Upper lobe of right lung (tissue), 1 donor: ENCODE measurements at regions not wholly inside any gene's neighbourhood (a gene's known extent, or its start where the extent isn't known, plus 50 kb on each side); places are given as distances from the start of the nearest gene placed in this dataset.

Experiments used
- ATAC-seq: fragments of 200-7000 bp; cut with Tn5 transposase; one replicate; pipeline ENCODE4 v1.9.1; 2020; ENCODE audit warnings: mild to moderate bottlenecking, moderate library complexity
- DNase-seq: peaks from one replicate; pipeline ENCODE4 v3.0.0-alpha.2; 2020
- H3K27ac ChIP-seq: fragments of 200-600 bp; one replicate; pipeline ENCODE4 v1.8.0; 2022
- H3K27me3 ChIP-seq: fragments of 200-600 bp; one replicate; pipeline ENCODE4 v1.8.0; 2022; ENCODE audit warnings: mild to moderate bottlenecking
- H3K36me3 ChIP-seq: fragments of 200-600 bp; one replicate; pipeline ENCODE4 v1.8.0; 2022
- H3K4me1 ChIP-seq: fragments of 200-600 bp; one replicate; pipeline ENCODE4 v1.8.0; 2022
- H3K4me3 ChIP-seq: fragments of 200-600 bp; one replicate; pipeline ENCODE4 v1.8.0; 2022; ENCODE audit warnings: mild to moderate bottlenecking
- H3K9me3 ChIP-seq: fragments of 200-600 bp; one replicate; pipeline ENCODE4 v1.8.0; 2022
- intact Hi-C: fragments of 100-400 bp; cut with DNase I; formaldehyde crosslinking; loops from one replicate; pipeline ENCODE4 v1.11.0; 2022
- TF ChIP-seq, protein P1 (sequence below): fragments of 200-600 bp; IDR thresholded peaks from one replicate; pipeline ENCODE4 v1.8.0; 2022; ENCODE audit warnings: antibody characterized with exemption
- donor health status: DM: no; HTN: yes; CAD: no; lungs with severe emphysema.

GRCh38 chr7:46819819-46820218 is 762.1 kb downstream of the TNS3 start:
- TF ChIP-seq, protein P1, sequence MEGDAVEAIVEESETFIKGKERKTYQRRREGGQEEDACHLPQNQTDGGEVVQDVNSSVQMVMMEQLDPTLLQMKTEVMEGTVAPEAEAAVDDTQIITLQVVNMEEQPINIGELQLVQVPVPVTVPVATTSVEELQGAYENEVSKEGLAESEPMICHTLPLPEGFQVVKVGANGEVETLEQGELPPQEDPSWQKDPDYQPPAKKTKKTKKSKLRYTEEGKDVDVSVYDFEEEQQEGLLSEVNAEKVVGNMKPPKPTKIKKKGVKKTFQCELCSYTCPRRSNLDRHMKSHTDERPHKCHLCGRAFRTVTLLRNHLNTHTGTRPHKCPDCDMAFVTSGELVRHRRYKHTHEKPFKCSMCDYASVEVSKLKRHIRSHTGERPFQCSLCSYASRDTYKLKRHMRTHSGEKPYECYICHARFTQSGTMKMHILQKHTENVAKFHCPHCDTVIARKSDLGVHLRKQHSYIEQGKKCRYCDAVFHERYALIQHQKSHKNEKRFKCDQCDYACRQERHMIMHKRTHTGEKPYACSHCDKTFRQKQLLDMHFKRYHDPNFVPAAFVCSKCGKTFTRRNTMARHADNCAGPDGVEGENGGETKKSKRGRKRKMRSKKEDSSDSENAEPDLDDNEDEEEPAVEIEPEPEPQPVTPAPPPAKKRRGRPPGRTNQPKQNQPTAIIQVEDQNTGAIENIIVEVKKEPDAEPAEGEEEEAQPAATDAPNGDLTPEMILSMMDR, result no peak
- ATAC-seq (no peak), DNase-seq (no peak)
- intact Hi-C loops, result no loop called here
- Histone ChIP-seq H3K4me3 (no peak overlapping the region), H3K4me1 (no peaks in the 10 kb centered on the region), H3K27me3 (no peaks in the 10 kb centered on the region), H3K9me3 (peaks cover 7% of the 10 kb centered on the region), H3K36me3 (no peaks in the 10 kb centered on the region), H3K27ac (no peak overlapping the region)

DNA sequence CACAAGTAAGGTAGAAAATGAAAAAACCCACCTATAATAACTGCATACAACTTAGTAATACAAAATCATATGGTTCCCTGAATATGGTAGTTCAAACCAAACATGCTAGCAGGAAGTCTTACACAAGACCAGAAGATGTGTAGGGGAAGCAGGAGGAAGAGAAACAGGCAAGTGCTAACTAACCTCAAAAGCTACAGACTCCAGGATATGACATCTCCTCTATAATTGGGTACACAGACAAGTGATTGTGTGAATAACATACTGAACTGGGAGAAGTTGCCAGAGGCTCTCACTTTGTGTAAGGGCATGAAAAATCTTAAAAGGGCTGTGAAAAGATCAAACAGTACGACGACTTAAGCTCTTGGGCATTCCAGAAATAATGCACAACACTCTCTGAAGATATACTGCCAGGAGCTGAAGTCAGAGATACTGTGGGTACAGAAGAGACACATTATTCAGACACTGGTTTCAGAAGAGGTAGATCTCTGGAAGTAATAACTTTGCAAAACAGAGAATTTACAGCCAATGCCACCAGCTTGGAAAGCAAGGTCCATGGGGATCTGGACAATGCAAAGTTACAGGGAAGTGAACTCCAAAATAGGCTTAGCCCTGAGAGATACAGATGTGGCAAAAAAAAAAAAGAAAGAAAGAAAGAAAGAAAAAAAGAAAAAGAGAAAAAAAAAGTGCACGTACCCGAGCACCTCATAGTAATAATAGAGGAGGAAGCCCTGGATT is 767.2 kb downstream of the TNS3 start:
- Histone ChIP-seq H3K9me3 (peaks cover 7% of the 10 kb centered on the region), H3K36me3 (no peaks in the 10 kb centered on the region), H3K4me1 (no peaks in the 10 kb centered on the region), H3K4me3 (no peak overlapping the region), H3K27me3 (no peaks in the 10 kb centered on the region), H3K27ac (no peak overlapping the region)
- intact Hi-C loops, result no loop called here
- no peak for DNase-seq
- no peak for ATAC-seq
- TF ChIP-seq, protein P1, result no peak

DNA sequence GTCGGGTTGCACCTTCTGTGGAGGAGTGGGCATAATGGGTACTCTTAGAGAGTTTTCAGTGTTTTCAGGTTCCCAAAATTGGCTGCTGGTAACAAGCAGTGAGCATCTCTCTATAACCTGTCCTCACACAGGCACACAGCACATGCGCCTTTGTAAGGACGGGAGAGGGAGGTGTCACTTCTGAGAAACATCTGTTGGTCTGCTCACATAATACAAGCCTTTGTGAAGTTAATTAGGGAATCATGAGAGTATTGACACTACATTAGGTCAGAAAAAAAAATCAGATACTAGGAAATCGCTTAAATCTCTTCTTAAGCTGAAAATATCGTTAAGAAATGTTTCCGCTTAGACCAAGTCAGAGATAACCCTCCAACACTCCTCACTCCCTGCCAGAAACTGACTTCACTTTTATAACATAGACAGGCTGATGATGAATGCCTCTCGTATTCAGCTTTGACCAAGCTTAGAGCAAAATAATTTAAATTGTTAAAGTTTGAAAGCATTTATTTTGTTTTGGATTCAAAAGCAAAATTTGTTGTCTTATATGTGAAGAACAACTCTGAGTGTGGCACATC is 769.7 kb downstream of the TNS3 start:
- DNase-seq (no peak), ATAC-seq (no peak)
- intact Hi-C loops, result no loop called here
- TF ChIP-seq, protein P1, result no peak
- Histone ChIP-seq H3K4me3 (no peak overlapping the region), H3K4me1 (no peaks in the 10 kb centered on the region), H3K36me3 (no peaks in the 10 kb centered on the region), H3K27ac (no peak overlapping the region), H3K27me3 (no peaks in the 10 kb centered on the region), H3K9me3 (peaks cover 7% of the 10 kb centered on the region)

DNA sequence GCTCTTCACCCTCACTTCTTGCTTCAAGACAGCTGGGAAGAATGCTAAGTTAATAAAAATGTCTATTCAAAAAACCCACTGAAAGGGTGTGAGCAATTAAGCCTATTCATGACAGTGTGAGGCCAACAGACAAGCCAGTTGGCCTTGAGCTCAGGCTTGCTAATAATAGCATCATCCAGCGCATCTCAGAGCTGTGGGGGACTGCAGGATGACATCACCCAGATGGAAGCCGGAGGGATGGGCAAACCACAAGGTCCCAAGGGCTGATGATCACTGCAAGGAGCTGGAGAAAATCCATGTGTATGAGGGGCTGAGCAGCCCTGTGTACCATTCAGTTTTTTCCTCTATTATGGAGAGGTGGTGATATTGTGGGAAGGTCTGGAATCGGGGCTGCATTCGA is 770.4 kb downstream of the TNS3 start:
- ATAC-seq (peak; percentile 19), DNase-seq (no peak)
- Histone ChIP-seq H3K4me3 (no peak overlapping the region), H3K4me1 (no peaks in the 10 kb centered on the region), H3K27ac (no peak overlapping the region), H3K36me3 (no peaks in the 10 kb centered on the region), H3K27me3 (no peaks in the 10 kb centered on the region), H3K9me3 (peaks cover 1% of the 10 kb centered on the region)
- TF ChIP-seq, protein P1, result no peak
- intact Hi-C loops, result no loop called here

DNA sequence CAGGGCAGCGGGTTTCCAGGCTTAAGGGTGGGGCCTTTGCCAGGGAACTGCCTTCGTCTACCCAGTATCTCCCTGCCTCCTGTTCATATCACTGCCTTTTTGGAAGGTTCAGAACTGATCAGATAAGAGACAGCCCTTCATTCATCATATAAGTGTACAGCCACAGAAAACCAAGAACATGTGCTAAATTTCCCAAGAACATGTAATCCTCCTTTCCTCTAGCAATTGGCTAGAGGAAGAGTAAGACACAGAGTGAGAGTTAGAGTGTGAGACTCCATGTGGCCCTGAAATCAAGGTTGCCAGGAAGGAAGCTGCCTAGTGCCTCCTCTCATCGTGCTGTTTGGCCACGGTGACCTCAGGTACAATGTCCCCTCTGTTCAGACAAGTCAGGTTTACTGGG is 770.9 kb downstream of the TNS3 start:
- Histone ChIP-seq H3K27me3 (no peaks in the 10 kb centered on the region), H3K4me3 (no peak overlapping the region), H3K27ac (no peak overlapping the region), H3K9me3 (no peaks in the 10 kb centered on the region), H3K4me1 (no peaks in the 10 kb centered on the region), H3K36me3 (no peaks in the 10 kb centered on the region)
- TF ChIP-seq, protein P1, result no peak
- DNase-seq (no peak), ATAC-seq (no peak)
- intact Hi-C loops, result no loop called here
